GM12878 (cell line): ENCODE measurements at regions not wholly inside any gene's neighbourhood (a gene's known extent, or its start where the extent isn't known, plus 50 kb on each side); places are given as distances from the start of the nearest gene placed in this dataset.
"Not testable (repeated sequence)": the region's sequence is repeated elsewhere in the genome, so short reads cannot be mapped to it uniquely, and the experiment has no call there.

Experiments
- ATAC-seq: fragments of 200-7000 bp; cut with Tn5 transposase; 3 replicates; pipeline ENCODE4 v1.9.1; 2020; ENCODE audit warnings: mild to moderate bottlenecking, moderate library complexity
- BruUV-seq: library from RNA; stranded (reverse); fragments of 400-500 nt; replicated peaks from 2 replicates; lab custom pipeline; 2021; lab: Mats Ljungman, UMichigan
- CTCF ChIA-PET: fragments of 300-600 bp; sonication (Branson Sonifier 250); formaldehyde crosslinking; extraction: SDS; loops from one replicate; lab custom pipeline; 2021; ENCODE audit warnings: inconsistent platforms; lab: Yijun Ruan, JAX
- POLR2A ChIA-PET: fragments of 350-600 bp; formaldehyde crosslinking; extraction: SDS; loops from one replicate; lab custom pipeline; 2021; ENCODE audit warnings: inconsistent platforms; lab: Charles Lee
- RAD21 ChIA-PET: fragments of 300-600 bp; sonication (Branson Sonifier 250); formaldehyde crosslinking; loops from one replicate; lab custom pipeline; 2023; ENCODE audit warnings: antibody characterized with exemption; ENCODE audit not compliant: unreplicated experiment; lab: Charles Lee
- SMC1A ChIA-PET: fragments of 300-600 bp; sonication (Branson Sonifier 250); formaldehyde crosslinking; loops from one replicate; lab custom pipeline; 2023; ENCODE audit not compliant: unreplicated experiment, uncharacterized antibody; lab: Charles Lee
- DNase-seq: peaks from one replicate; pipeline ENCODE4 v3.0.0-alpha.2; 2011; ENCODE audit warnings: low read depth, low spot score
- FAIRE-seq: peaks from 3 replicates; lab custom pipeline; 2011; peaks lifted over from hg19 to GRCh38; lab: Jason Lieb, UNC
- H2AFZ ChIP-seq: 2 replicates; pipeline ENCODE4 v1.6.0; 2011; ENCODE audit warnings: low read depth, low read length, control low read depth; ENCODE audit not compliant: control insufficient read depth
- H3K27ac ChIP-seq: 2 replicates; pipeline ENCODE4 v1.5.1; 2011; ENCODE audit warnings: control low read depth; ENCODE audit not compliant: control insufficient read depth, insufficient read depth
- H3K27me3 ChIP-seq, 2 experiments: replicated peaks in 1 of 2; 2 replicates each; pipeline versions ENCODE4 v1.6.0 to v1.6.1; 2011; ENCODE audit warnings: low read length in 1 of 2; ENCODE audit not compliant: control insufficient read depth in 2 of 2, insufficient read depth in 2 of 2
- H3K36me3 ChIP-seq, 2 experiments: 2 replicates each; pipeline ENCODE4 v1.5.1; 2011; ENCODE audit warnings: low read length in 1 of 2; ENCODE audit not compliant: control insufficient read depth in 2 of 2, insufficient read depth in 2 of 2
- H3K4me1 ChIP-seq: 2 replicates; pipeline ENCODE4 v1.6.1; 2011; ENCODE audit warnings: mild to moderate bottlenecking, low read length, moderate library complexity, mixed read lengths; ENCODE audit not compliant: control insufficient read depth, insufficient read depth
- H3K4me2 ChIP-seq: 2 replicates; pipeline ENCODE4 v1.6.0; 2011; ENCODE audit warnings: control low read depth; ENCODE audit not compliant: control insufficient read depth, insufficient read depth
- H3K4me3 ChIP-seq: fragments of 200-600 bp; sonication (generic); 2 replicates; pipeline ENCODE4 v1.5.1; 2016
- H3K79me2 ChIP-seq: 2 replicates; pipeline ENCODE4 v1.6.0; 2011; ENCODE audit warnings: low read length; ENCODE audit not compliant: control insufficient read depth, insufficient read depth
- H3K9ac ChIP-seq: 2 replicates; pipeline ENCODE4 v1.8.0; 2011; ENCODE audit warnings: low read length, control low read depth, mixed read lengths; ENCODE audit not compliant: control insufficient read depth, insufficient read depth
- H3K9me3 ChIP-seq: replicated peaks from 3 replicates; pipeline ENCODE4 v1.5.1; 2011; ENCODE audit warnings: mild to moderate bottlenecking, low read length; ENCODE audit not compliant: control insufficient read depth, insufficient read depth
- H4K20me1 ChIP-seq: 2 replicates; pipeline ENCODE4 v1.6.0; 2011; ENCODE audit not compliant: control insufficient read depth, insufficient read depth
- ATF2 ChIP-seq: IDR thresholded peaks from 2 replicates; pipeline ENCODE4 v1.6.1; 2012; ENCODE audit warnings: low read length, inconsistent platforms
- CBX5 ChIP-seq: sonication (generic); IDR thresholded peaks from 2 replicates; pipeline ENCODE4 v1.6.1; 2016; ENCODE audit warnings: low read depth, moderate library complexity, mild to moderate bottlenecking, inconsistent platforms
- CEBPB ChIP-seq, 2 experiments: fragments of 150-350 bp in 1 of 2; IDR thresholded peaks; 2 replicates each; pipeline ENCODE4 v1.6.1; 2012 to 2014; ENCODE audit warnings: low read depth in 2 of 2, low read length in 2 of 2, borderline replicate concordance in 1 of 2, inconsistent platforms in 1 of 2
- FOXM1 ChIP-seq: IDR thresholded peaks from 2 replicates; pipeline ENCODE4 v1.6.1; 2012; ENCODE audit warnings: low read depth, mild to moderate bottlenecking, inconsistent platforms, low read length, moderate library complexity
- GATAD2B ChIP-seq: fragments of 450-650 bp; conservative IDR thresholded peaks from 2 replicates; pipeline ENCODE4 v1.6.1; 2017; ENCODE audit warnings: low read depth, mild to moderate bottlenecking, moderate library complexity
- MEF2B ChIP-seq: fragments of 450-650 bp; IDR thresholded peaks from 2 replicates; pipeline ENCODE4 v1.6.1; 2018; ENCODE audit warnings: mild to moderate bottlenecking, moderate library complexity; ENCODE audit not compliant: partially characterized antibody, poor library complexity, severe bottlenecking
- NBN ChIP-seq: fragments of 450-650 bp; IDR thresholded peaks from 2 replicates; pipeline ENCODE4 v1.6.1; 2016
- PAX8 ChIP-seq: fragments of 450-650 bp; IDR thresholded peaks from 2 replicates; pipeline ENCODE4 v1.6.1; 2017; ENCODE audit warnings: mild to moderate bottlenecking, moderate library complexity
- SPI1 ChIP-seq: IDR thresholded peaks from 2 replicates; pipeline ENCODE4 v1.6.1; 2011; ENCODE audit warnings: low read depth, mild to moderate bottlenecking, low read length, moderate library complexity, borderline replicate concordance; ENCODE audit not compliant: insufficient read depth
- SREBF1 ChIP-seq: IDR thresholded peaks from 2 replicates; pipeline ENCODE4 v1.6.1; 2012; ENCODE audit warnings: mild to moderate bottlenecking, low read length
- TCF3 ChIP-seq: IDR thresholded peaks from 2 replicates; pipeline ENCODE4 v1.6.1; 2012; ENCODE audit warnings: low read depth, mild to moderate bottlenecking, low read length, borderline replicate concordance; ENCODE audit not compliant: insufficient read depth
- TCF7 ChIP-seq: IDR thresholded peaks from 2 replicates; pipeline ENCODE4 v1.6.1; 2014; ENCODE audit warnings: antibody characterized with exemption, borderline replicate concordance
- WRNIP1 ChIP-seq: IDR thresholded peaks from 2 replicates; pipeline ENCODE4 v1.6.1; 2011; ENCODE audit warnings: low read depth, low read length, improper control_type of control experiment, borderline replicate concordance
- ZBTB11 ChIP-seq: fragments of 450-650 bp; formaldehyde crosslinking; IDR thresholded peaks from 2 replicates; pipeline ENCODE4 v1.5.0; 2022; ENCODE audit warnings: mild to moderate bottlenecking, missing genetic modification characterization
- WGBS: methylation state at CpG from one replicate; pipeline ENCODE4 v1.1.6; 2016; ENCODE audit warnings: low lambda C conversion rate; ENCODE audit not compliant: insufficient replicate concordance, insufficient coverage; ENCODE audit errors: missing lambda C conversion rate; 5-methylcytosine and 5-hydroxymethylcytosine counted together
- in situ Hi-C: fragments of 300-500 bp; cut with MboI; formaldehyde crosslinking; loops from 9 replicates; pipeline ENCODE4 v1.14.3; 2018; ENCODE audit warnings: mixed read lengths
- intact Hi-C: fragments of 100-400 bp; cut with micrococcal nuclease; formaldehyde crosslinking; loops from one replicate; pipeline ENCODE4 v1.14.2; 2022; ENCODE audit not compliant: unreplicated experiment

- H3K4me2 ChIP-seq, H2AFZ ChIP-seq, H3K9ac ChIP-seq, in situ Hi-C loops, H4K20me1 ChIP-seq, H3K27me3 ChIP-seq, H3K36me3 ChIP-seq, H3K4me3 ChIP-seq, BruUV-seq, intact Hi-C loops, H3K9me3 ChIP-seq, FAIRE-seq, CTCF ChIA-PET, RAD21 ChIA-PET, H3K4me1 ChIP-seq, POLR2A ChIA-PET, SMC1A ChIA-PET, ATAC-seq, H3K27ac ChIP-seq, DNase-seq, H3K79me2 ChIP-seq: not testable (repeated sequence)
- WGBS: 0% methylated on average over 1 of the region's 1 CpG
Measured at GRCh38 chr16:54727696-54728095, 203.0 kb upstream of the IRX5 start.

- H3K27me3 ChIP-seq: no peaks in the 10 kb centered on the region
- H3K27ac ChIP-seq: no peak overlapping the region
- H3K79me2 ChIP-seq: no peaks in the 10 kb centered on the region
- H3K9ac ChIP-seq: no peak overlapping the region
- CTCF ChIA-PET: no interaction called here
- RAD21 ChIA-PET: no interaction called here
- no peak overlapping the region for H2AFZ ChIP-seq
- no peaks in the 10 kb centered on the region for H3K4me1 ChIP-seq
- H3K4me2 ChIP-seq: no peak overlapping the region
- DNase-seq (no peak), ATAC-seq (no peak), FAIRE-seq (no peak)
- 20% methylated on average over 3 of the region's 3 CpGs for WGBS
- POLR2A ChIA-PET: no interaction called here
- no peaks in the 10 kb centered on the region for H3K9me3 ChIP-seq
- H3K4me3 ChIP-seq: no peak overlapping the region
- no TSS peak for BruUV-seq
- no peaks in the 10 kb centered on the region for H4K20me1 ChIP-seq
- no peaks in the 10 kb centered on the region for H3K36me3 ChIP-seq
- in situ Hi-C loops: no loop called here
- SMC1A ChIA-PET: interaction anchor here (1.1 kb wide), 1 partner anchor 21 kb away, joined by 3 read pairs; no protein-coding TSS in a partner anchor
- intact Hi-C loops: no loop called here
- TF ChIP-seq TCF3: no peak
- TF ChIP-seq PAX8: no peak
- no peak for TF ChIP-seq CEBPB (IDR thresholded peaks at IDR 0.05; ENCODE audit: borderline replicate concordance in 1 of 2, low read depth in 2 of 2, low read length in 2 of 2)
- TF ChIP-seq WRNIP1: no peak
- no peak for TF ChIP-seq ZBTB11 (CRISPR knock-in tag)
- no peak for TF ChIP-seq SPI1
- no peak for TF ChIP-seq SREBF1
- no peak for TF ChIP-seq TCF7
- no peak for TF ChIP-seq CBX5
- no peak for TF ChIP-seq MEF2B
- TF ChIP-seq ATF2: no peak
- TF ChIP-seq FOXM1: no peak
- TF ChIP-seq GATAD2B: no peak
- no peak for TF ChIP-seq NBN
Measured at GRCh38 chr16:54724346-54724925, 206.2 kb upstream of the IRX5 start.
